Lower leg skin (tissue), 4 donors: ENCODE measurements at regions not wholly inside any gene's neighbourhood (a gene's known extent, or its start where the extent isn't known, plus 50 kb on each side); places are given as distances from the start of the nearest gene placed in this dataset.

Experiments used
- DNase-seq, 2 donors: peaks; one replicate each; pipeline ENCODE4 v3.0.0-alpha.2; 2019; ENCODE audit warnings: low spot score in 2 of 2
- H3K4me3 ChIP-seq: fragments of 200-600 bp; sonication (generic); 2 replicates; pipeline ENCODE4 v1.5.1; 2017; ENCODE audit warnings: mild to moderate bottlenecking, low read depth; ENCODE audit not compliant: poor library complexity, severe bottlenecking
- POLR2A ChIP-seq, 2 donors: fragments of 450-650 bp; IDR thresholded peaks; one replicate each; pipeline ENCODE4 v1.6.1; 2016 to 2017; ENCODE audit warnings: antibody characterized with exemption in 2 of 2, mild to moderate bottlenecking in 1 of 2, moderate library complexity in 1 of 2
- WGBS, 2 donors: methylation state at CpG; one replicate each; pipeline ENCODE4 v1.1.5; 2018; 5-methylcytosine and 5-hydroxymethylcytosine counted together
- intact Hi-C: fragments of 100-400 bp; cut with DNase I; formaldehyde crosslinking; loops from one replicate; pipeline ENCODE4 v1.15.0; 2023; ENCODE audit warnings: low total_unique reads
- TF ChIP-seq, protein P1 (sequence below), 3 donors: fragments of 450-650 bp; IDR thresholded peaks; one replicate each; pipeline ENCODE4 v1.5.1; 2016; ENCODE audit warnings: antibody characterized with exemption in 3 of 3, mild to moderate bottlenecking in 3 of 3, moderate library complexity in 2 of 3

DNA sequence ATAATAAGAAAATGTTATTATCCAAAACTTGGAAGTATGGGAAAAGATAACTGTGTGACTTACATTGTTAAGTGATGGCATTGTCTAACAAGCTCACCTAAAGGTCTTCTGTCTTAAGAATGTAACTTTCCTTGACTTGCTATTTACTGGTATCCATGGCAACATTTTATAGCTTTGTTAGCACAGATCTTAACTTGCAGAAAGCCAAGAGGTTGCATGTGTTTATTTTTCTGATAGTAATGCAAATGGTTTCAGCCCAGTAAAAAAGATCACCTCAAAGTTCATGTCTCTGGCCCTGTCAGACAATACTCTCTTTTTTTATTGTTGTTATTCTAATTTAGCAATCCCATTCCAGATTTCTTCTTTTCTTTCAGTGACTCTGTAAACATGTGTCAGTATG lies 425.3 kb downstream of the SPRY1 start:
- intact Hi-C loops = no loop called here
- no peak overlapping the region for H3K4me3 ChIP-seq
- TF ChIP-seq POLR2A (IDR thresholded peaks at IDR 0.05) = no peak
- TF ChIP-seq, protein P1, sequence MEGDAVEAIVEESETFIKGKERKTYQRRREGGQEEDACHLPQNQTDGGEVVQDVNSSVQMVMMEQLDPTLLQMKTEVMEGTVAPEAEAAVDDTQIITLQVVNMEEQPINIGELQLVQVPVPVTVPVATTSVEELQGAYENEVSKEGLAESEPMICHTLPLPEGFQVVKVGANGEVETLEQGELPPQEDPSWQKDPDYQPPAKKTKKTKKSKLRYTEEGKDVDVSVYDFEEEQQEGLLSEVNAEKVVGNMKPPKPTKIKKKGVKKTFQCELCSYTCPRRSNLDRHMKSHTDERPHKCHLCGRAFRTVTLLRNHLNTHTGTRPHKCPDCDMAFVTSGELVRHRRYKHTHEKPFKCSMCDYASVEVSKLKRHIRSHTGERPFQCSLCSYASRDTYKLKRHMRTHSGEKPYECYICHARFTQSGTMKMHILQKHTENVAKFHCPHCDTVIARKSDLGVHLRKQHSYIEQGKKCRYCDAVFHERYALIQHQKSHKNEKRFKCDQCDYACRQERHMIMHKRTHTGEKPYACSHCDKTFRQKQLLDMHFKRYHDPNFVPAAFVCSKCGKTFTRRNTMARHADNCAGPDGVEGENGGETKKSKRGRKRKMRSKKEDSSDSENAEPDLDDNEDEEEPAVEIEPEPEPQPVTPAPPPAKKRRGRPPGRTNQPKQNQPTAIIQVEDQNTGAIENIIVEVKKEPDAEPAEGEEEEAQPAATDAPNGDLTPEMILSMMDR (IDR thresholded peaks at IDR 0.05) = no peak
- DNase-seq = no peak

DNA sequence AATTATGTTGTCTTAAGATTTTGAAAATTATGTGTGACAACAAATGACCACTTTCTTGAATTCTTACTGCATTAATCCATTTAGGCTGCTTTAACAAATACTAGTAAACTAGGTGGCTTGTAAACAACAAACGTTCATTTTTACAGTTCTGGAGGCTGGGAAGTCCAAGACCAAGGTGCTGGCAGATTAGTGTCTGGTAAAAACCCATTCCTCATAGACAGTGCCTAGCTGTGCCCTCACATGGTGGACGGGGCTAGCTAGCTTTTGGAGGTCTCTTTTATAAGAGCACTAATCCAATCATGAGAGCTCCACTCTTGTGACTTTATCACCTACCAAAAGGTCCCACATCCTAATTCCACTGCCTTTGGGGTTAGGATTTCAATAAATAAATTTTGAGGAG lies 425.8 kb downstream of the SPRY1 start:
- H3K4me3 ChIP-seq = no peak overlapping the region
- TF ChIP-seq, protein P1 (IDR thresholded peaks at IDR 0.05) = no peak
- TF ChIP-seq POLR2A (IDR thresholded peaks at IDR 0.05) = no peak
- 82 to 89% methylated on average over 2 of the region's 2 CpGs for WGBS, 2 donors
- DNase-seq = no peak
- intact Hi-C loops = no loop called here

DNA sequence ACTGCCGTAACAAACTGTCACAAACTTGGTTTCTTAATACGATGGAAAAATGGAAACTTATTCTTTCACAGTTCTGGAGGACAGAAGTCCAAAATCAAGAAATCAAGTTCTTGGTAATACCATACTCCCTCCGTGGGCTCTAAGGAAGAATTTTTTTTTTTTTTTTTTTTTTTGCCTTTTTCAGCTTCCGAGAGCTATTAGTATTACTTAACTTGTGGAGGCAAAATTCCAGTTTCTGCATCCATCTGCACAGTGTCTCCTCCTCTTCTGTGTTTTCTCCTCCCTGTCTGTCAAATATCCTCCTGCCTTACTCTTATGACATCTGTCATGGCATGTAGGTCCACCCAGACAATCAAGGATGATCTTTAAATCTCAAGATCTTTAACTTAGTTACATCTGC lies 426.6 kb downstream of the SPRY1 start:
- DNase-seq = no peak
- intact Hi-C loops = no loop called here
- H3K4me3 ChIP-seq = no peak overlapping the region
- 80 to 88% methylated on average over 4 of the region's 4 CpGs for WGBS, 2 donors
- TF ChIP-seq, protein P1 (IDR thresholded peaks at IDR 0.05) = no peak
- no peak for TF ChIP-seq POLR2A (IDR thresholded peaks at IDR 0.05)

DNA sequence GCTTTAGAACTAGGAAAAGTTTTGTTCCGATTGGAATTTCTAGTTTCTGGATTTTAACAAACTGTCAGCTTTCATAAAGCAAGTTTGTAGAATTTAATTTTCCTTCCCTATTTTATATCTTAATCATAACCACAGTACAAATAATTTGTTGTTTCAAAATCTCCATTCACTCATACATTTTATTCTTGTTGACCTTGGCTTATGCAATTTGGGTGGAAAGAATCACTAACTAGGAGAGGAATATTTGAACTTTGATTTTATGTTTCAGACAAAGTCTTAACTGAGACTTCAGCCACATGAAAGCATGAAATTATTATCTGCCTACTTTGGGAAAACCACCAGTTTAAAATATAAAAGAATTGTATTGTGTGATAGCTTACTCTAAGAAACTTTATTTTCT lies 427.9 kb downstream of the SPRY1 start:
- no peak overlapping the region for H3K4me3 ChIP-seq
- TF ChIP-seq, protein P1 (IDR thresholded peaks at IDR 0.05) = no peak
- no peak for TF ChIP-seq POLR2A (IDR thresholded peaks at IDR 0.05)
- intact Hi-C loops = no loop called here
- DNase-seq = no peak
- WGBS, 2 donors = 68 to 85% methylated on average over 1 of the region's 1 CpG

DNA sequence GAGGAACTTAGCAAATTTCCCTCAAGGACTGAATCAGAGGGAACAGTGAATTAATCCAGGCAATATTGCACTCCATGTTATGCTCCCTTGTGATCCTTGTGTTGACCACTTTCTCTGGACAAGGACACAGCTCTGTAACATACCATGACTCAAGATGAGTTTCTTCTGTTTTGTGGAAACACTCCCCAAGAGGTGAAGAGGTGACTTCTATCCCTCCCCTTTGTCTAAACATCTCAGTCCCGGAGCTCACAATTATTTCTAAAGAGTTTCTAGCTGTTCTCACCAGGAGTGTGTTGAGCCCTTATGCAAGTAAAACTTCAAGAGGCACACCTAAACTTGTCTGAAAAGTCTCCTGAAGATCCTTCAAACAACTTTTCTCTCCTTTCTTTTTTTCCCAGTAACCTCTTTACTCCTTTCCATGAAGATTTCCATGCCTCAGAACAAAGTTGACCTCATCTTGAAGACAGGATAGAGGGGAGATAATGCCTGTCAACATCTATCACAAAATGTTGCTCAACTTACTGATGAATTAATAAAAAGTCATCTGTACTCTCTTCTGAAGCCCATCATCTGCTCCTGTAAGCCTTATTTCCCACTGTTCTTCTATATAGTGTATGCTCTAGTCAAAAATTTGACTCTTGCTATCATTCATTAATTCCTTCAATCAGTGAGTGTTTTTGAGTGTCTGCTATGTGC lies 429.1 kb downstream of the SPRY1 start:
- 96 to 100% methylated on average over 1 of the region's 1 CpG for whole genome bisulfite sequencing, 2 donors
- H3K4me3 ChIP-seq = no peak overlapping the region
- TF ChIP-seq, protein P1 (IDR thresholded peaks at IDR 0.05) = no peak
- TF ChIP-seq POLR2A (IDR thresholded peaks at IDR 0.05) = no peak
- intact Hi-C loops = no loop called here
- DNase-seq = no peak

DNA sequence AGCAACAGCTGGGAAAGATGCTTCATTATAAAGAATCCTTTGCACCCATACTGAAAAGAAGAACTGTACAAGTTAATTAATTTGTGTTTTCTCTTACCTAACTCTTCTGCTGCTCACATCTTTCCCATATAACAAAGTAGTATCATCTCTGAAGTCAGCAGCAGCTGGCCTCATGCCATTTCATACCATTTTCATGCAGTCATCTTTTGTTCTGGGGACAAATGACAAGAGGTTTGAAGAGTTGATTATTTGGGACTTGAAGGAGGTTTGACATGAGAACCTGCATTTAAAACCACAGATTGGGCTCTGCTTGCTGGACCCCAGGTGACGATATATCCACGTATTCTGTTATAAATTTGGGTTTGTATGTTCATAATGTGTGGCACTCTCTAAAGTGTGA lies 430.3 kb downstream of the SPRY1 start:
- WGBS, 2 donors = 91 to 93% methylated on average over 2 of the region's 2 CpGs
- no peak for DNase-seq
- no peak overlapping the region for H3K4me3 ChIP-seq
- TF ChIP-seq, protein P1 (IDR thresholded peaks at IDR 0.05) = no peak
- TF ChIP-seq POLR2A (IDR thresholded peaks at IDR 0.05) = no peak
- intact Hi-C loops = no loop called here
